Thyroid gland (tissue), 4 donors: ENCODE measurements at regions not wholly inside any gene's neighbourhood (a gene's known extent, or its start where the extent isn't known, plus 50 kb on each side); places are given as distances from the start of the nearest gene placed in this dataset.

Experiments used
- POLR2A ChIP-seq, 2 donors: fragments of 450-650 bp; IDR thresholded peaks; one replicate each; pipeline ENCODE4 v1.6.1; 2017; ENCODE audit warnings: antibody characterized with exemption in 2 of 2, mild to moderate bottlenecking in 2 of 2, moderate library complexity in 1 of 2
- TF ChIP-seq, protein P1 (sequence below), 6 experiments: fragments of 200-600 bp in 3 of 6; fragments of 450-650 bp in 3 of 6; sonication (generic) in 3 of 6; IDR thresholded peaks; one replicate each; pipeline ENCODE4 v1.5.1; 2016 to 2019; ENCODE audit warnings: antibody characterized with exemption in 6 of 6, mild to moderate bottlenecking in 2 of 6, inconsistent platforms in 1 of 6, moderate library complexity in 1 of 6

DNA sequence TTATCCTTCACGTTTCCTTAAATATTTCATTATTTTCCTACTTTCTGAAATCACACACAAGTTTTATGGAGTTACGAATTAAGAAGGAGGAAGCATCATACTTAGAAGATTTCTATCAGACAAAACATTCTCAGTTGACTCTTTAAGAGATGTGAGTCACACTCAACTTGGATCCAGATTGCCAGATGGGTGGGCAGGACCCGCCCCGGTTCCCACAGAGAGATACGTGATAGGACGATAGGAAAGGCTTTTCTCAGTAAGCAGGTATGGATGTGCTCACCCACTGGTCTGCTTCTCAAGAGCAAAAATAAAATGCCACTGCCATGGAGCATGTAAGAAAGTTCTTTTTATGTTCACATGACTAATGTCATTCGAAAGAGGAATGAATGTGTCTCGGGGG is 392.6 kb downstream of the MRPL39 start:
- TF ChIP-seq, protein P1, sequence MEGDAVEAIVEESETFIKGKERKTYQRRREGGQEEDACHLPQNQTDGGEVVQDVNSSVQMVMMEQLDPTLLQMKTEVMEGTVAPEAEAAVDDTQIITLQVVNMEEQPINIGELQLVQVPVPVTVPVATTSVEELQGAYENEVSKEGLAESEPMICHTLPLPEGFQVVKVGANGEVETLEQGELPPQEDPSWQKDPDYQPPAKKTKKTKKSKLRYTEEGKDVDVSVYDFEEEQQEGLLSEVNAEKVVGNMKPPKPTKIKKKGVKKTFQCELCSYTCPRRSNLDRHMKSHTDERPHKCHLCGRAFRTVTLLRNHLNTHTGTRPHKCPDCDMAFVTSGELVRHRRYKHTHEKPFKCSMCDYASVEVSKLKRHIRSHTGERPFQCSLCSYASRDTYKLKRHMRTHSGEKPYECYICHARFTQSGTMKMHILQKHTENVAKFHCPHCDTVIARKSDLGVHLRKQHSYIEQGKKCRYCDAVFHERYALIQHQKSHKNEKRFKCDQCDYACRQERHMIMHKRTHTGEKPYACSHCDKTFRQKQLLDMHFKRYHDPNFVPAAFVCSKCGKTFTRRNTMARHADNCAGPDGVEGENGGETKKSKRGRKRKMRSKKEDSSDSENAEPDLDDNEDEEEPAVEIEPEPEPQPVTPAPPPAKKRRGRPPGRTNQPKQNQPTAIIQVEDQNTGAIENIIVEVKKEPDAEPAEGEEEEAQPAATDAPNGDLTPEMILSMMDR (IDR thresholded peaks at IDR 0.05), result no peak
- TF ChIP-seq POLR2A (IDR thresholded peaks at IDR 0.05), result no peak
